Pancreas (tissue), 10 donors: ENCODE measurements at regions not wholly inside any gene's neighbourhood (a gene's known extent, or its start where the extent isn't known, plus 50 kb on each side); places are given as distances from the start of the nearest gene placed in this dataset.
A peak's percentile ranks its signal among the peaks of the same experiment; 100 is the strongest.

Experiments
- ATAC-seq, 4 donors: fragments of 200-7000 bp; cut with Tn5 transposase; one replicate each; pipeline versions ENCODE4 v1.8.0 to v1.9.1; 2020; ENCODE audit warnings: mild to moderate bottlenecking in 4 of 4, moderate library complexity in 4 of 4
- DNase-seq, 6 donors: peaks; one replicate each; pipeline ENCODE4 v3.0.0-alpha.2; 2020
- FAIRE-seq: peaks from 2 replicates; lab custom pipeline; 2012; peaks lifted over from hg19 to GRCh38; lab: Jason Lieb, UNC
- H3K27ac ChIP-seq, 4 donors: fragments of 200-600 bp; sonication (generic); 1 replicate in 3 of 4; 2 replicates in 1 of 4; pipeline versions ENCODE4 v1.5.0 to v1.8.0; 2020
- H3K27me3 ChIP-seq, 4 donors: fragments of 200-600 bp; one replicate each; pipeline ENCODE4 v1.8.0; 2021
- H3K36me3 ChIP-seq, 3 donors: fragments of 200-600 bp; sonication (generic) in 1 of 3; one replicate each; pipeline versions ENCODE4 v1.5.0 to v1.8.0; 2020 to 2021
- H3K4me1 ChIP-seq, 3 donors: fragments of 200-600 bp; one replicate each; pipeline ENCODE4 v1.8.0; 2021
- H3K4me3 ChIP-seq, 4 donors: fragments of 200-600 bp; sonication (generic) in 2 of 4; one replicate each; pipeline versions ENCODE4 v1.5.0 to v1.8.0; 2020 to 2021
- H3K9me3 ChIP-seq, 4 donors: fragments of 200-600 bp; one replicate each; pipeline ENCODE4 v1.8.0; 2021
- WGBS, 2 donors: extraction: QIAGEN DNeasy Blood & Tissue Kit; methylation state at CpG; one replicate each; pipeline ENCODE4 v1.1.7; 2013; 5-methylcytosine and 5-hydroxymethylcytosine counted together
- intact Hi-C, 3 donors: fragments of 100-400 bp; cut with DNase I; formaldehyde crosslinking; loops; one replicate each; pipeline versions ENCODE4 v1.11.1 to v1.14.2; 2022
- TF ChIP-seq, protein P1 (sequence below), 4 donors: fragments of 200-600 bp; sonication (generic) in 3 of 4; IDR thresholded peaks; one replicate each; pipeline versions ENCODE4 v1.5.0 to v1.8.0; 2021; ENCODE audit warnings: antibody characterized with exemption in 4 of 4
- donor health status: healthy with polysubstance abuse.
- donor health status: DM: no; HTN: no; CAD: no; lungs with moderate emphysema.
- donor health status: DM: no; HTN: no; CAD: no.
- donor health status: control.
- donor health status: control.
- donor health status: Bipolar disorder and iron deficiency.
- donor health status: DM: yes; HTN: yes; CAD: no.
- donor health status: DM: no; HTN: no; CAD: no.
- donor health status: DM: no; HTN: no; CAD: no.
- donor health status: DM: yes; HTN: yes; CAD: no.

- H3K27ac ChIP-seq: no peak overlapping the region
- H3K4me3 ChIP-seq: no peak overlapping the region
- TF ChIP-seq, protein P1, sequence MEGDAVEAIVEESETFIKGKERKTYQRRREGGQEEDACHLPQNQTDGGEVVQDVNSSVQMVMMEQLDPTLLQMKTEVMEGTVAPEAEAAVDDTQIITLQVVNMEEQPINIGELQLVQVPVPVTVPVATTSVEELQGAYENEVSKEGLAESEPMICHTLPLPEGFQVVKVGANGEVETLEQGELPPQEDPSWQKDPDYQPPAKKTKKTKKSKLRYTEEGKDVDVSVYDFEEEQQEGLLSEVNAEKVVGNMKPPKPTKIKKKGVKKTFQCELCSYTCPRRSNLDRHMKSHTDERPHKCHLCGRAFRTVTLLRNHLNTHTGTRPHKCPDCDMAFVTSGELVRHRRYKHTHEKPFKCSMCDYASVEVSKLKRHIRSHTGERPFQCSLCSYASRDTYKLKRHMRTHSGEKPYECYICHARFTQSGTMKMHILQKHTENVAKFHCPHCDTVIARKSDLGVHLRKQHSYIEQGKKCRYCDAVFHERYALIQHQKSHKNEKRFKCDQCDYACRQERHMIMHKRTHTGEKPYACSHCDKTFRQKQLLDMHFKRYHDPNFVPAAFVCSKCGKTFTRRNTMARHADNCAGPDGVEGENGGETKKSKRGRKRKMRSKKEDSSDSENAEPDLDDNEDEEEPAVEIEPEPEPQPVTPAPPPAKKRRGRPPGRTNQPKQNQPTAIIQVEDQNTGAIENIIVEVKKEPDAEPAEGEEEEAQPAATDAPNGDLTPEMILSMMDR (IDR thresholded peaks at IDR 0.05): no peak
- no peaks in the 10 kb centered on the region for H3K4me1 ChIP-seq
- DNase-seq (no peak), ATAC-seq (peak in 1 of 4 donors; percentile 35), FAIRE-seq (no peak)
- no peaks in the 10 kb centered on the region for H3K27me3 ChIP-seq
- H3K36me3 ChIP-seq: no peaks in the 10 kb centered on the region
- H3K9me3 ChIP-seq: no peaks in the 10 kb centered on the region
- intact Hi-C loops: no loop called here
- 38 to 41% methylated on average over 6 of the region's 6 CpGs for WGBS, 2 donors
These were observed 225.7 kb upstream of the CCDC150 start for GRCh38 chr2:196413821-196414274.

DNA sequence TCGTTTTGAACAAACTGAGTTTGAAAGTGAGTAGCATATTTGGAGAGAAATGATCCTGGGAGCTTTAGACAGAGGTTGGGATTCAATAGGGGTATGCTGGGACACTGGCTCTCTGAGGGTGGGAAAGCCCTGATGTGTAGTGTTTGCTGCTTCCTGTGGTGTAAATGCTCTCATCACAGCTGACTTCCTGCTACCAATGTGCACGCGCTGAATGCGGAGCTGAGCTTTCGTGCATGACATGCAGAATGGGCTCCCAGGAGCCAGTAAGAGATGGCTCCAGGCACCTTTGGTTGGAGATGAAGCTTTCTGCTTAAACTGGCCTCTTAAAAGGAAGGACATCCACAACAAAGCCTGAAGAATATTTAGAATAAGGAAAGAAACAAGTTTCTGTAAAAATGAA is 224.1 kb upstream of the CCDC150 start:
- no peak for ATAC-seq
- H3K36me3 ChIP-seq: no peaks in the 10 kb centered on the region
- TF ChIP-seq, protein P1 (IDR thresholded peaks at IDR 0.05): no peak
- H3K9me3 ChIP-seq: no peaks in the 10 kb centered on the region
- intact Hi-C loops: no loop called here
- 52 to 54% methylated on average over 5 of the region's 5 CpGs for WGBS, 2 donors
- no peak for FAIRE-seq
- no peak for DNase-seq
- no peak overlapping the region for H3K4me3 ChIP-seq
- H3K4me1 ChIP-seq: no peaks in the 10 kb centered on the region
- no peak overlapping the region for H3K27ac ChIP-seq
- no peaks in the 10 kb centered on the region for H3K27me3 ChIP-seq

GRCh38 chr2:196420143-196420542 is 219.4 kb upstream of the CCDC150 start:
- no peak for DNase-seq
- no peak for ATAC-seq
- WGBS, 2 donors: 57 to 59% methylated on average over 3 of the region's 3 CpGs
- no peaks in the 10 kb centered on the region for H3K27me3 ChIP-seq
- no peaks in the 10 kb centered on the region for H3K36me3 ChIP-seq
- intact Hi-C loops: no loop called here
- no peaks in the 10 kb centered on the region for H3K9me3 ChIP-seq
- TF ChIP-seq, protein P1 (IDR thresholded peaks at IDR 0.05): no peak
- H3K4me3 ChIP-seq: no peak overlapping the region
- H3K4me1 ChIP-seq: no peaks in the 10 kb centered on the region
- FAIRE-seq: no peak
- no peak overlapping the region for H3K27ac ChIP-seq

- FAIRE-seq (no peak), DNase-seq (no peak), ATAC-seq (no peak)
- H3K27me3 ChIP-seq: no peaks in the 10 kb centered on the region
- TF ChIP-seq, protein P1 (IDR thresholded peaks at IDR 0.05): no peak
- H3K27ac ChIP-seq: no peak overlapping the region
- H3K36me3 ChIP-seq: no peaks in the 10 kb centered on the region
- WGBS, 2 donors: 61 to 86% methylated on average over 3 of the region's 3 CpGs
- no peaks in the 10 kb centered on the region for H3K4me1 ChIP-seq
- no peak overlapping the region for H3K4me3 ChIP-seq
- intact Hi-C loops: no loop called here
- H3K9me3 ChIP-seq: no peaks in the 10 kb centered on the region
These were observed 217.6 kb upstream of the CCDC150 start for GRCh38 chr2:196421880-196422279.

GRCh38 chr2:196422361-196422760 is 217.2 kb upstream of the CCDC150 start:
- FAIRE-seq: no peak
- TF ChIP-seq, protein P1 (IDR thresholded peaks at IDR 0.05): no peak
- 49 to 65% methylated on average over 2 of the region's 2 CpGs for WGBS, 2 donors
- H3K27ac ChIP-seq: no peak overlapping the region
- no peak for ATAC-seq
- H3K4me1 ChIP-seq: no peaks in the 10 kb centered on the region
- H3K27me3 ChIP-seq: no peaks in the 10 kb centered on the region
- H3K4me3 ChIP-seq: no peak overlapping the region
- H3K36me3 ChIP-seq: no peaks in the 10 kb centered on the region
- intact Hi-C loops: no loop called here
- no peak for DNase-seq
- no peaks in the 10 kb centered on the region for H3K9me3 ChIP-seq
